GM18873 (cell line): ENCODE measurements at regions not wholly inside any gene's neighbourhood (a gene's known extent, or its start where the extent isn't known, plus 50 kb on each side); places are given as distances from the start of the nearest gene placed in this dataset.

Experiments
- ATAC-seq: cut with Tn5 transposase; IDR thresholded peaks from one replicate; pipeline ENCODE4 v1.9.1; 2021; ENCODE audit warnings: mild to moderate bottlenecking, moderate library complexity, moderate number of reproducible peaks; ENCODE audit not compliant: unreplicated experiment, low FRiP score

- ATAC-seq = no peak
Observed at GRCh38 chr10:32174349-32174893, 118.2 kb upstream of the KIF5B start.

GRCh38 chr10:32171204-32171603, 115.0 kb upstream of the KIF5B start:
- ATAC-seq = no peak

GRCh38 chr10:32169556-32169955, 113.3 kb upstream of the KIF5B start:
- no peak for ATAC-seq

- no peak for ATAC-seq
Observed at GRCh38 chr10:32167450-32167849, 111.2 kb upstream of the KIF5B start.

- ATAC-seq = no peak
Observed at GRCh38 chr10:32166365-32166764, 110.1 kb upstream of the KIF5B start.

- no peak for ATAC-seq
Observed at GRCh38 chr10:32163762-32164148, 107.5 kb upstream of the KIF5B start.

GRCh38 chr10:32163071-32163761, 107.0 kb upstream of the KIF5B start:
- no peak for ATAC-seq

GRCh38 chr10:32161586-32161985, 105.4 kb upstream of the KIF5B start:
- no peak for ATAC-seq

- ATAC-seq = no peak
Observed at GRCh38 chr10:32160864-32161263, 104.6 kb upstream of the KIF5B start.

GRCh38 chr10:32159264-32159663, 103.0 kb upstream of the KIF5B start:
- ATAC-seq = no peak

GRCh38 chr10:32156031-32156495, 99.8 kb upstream of the KIF5B start:
- ATAC-seq = no peak

- no peak for ATAC-seq
Observed at GRCh38 chr10:32155075-32155516, 98.9 kb upstream of the KIF5B start.

GRCh38 chr10:32153931-32154330, 97.7 kb upstream of the KIF5B start:
- no peak for ATAC-seq

- ATAC-seq = no peak
Observed at GRCh38 chr10:32153252-32153651, 97.0 kb upstream of the KIF5B start.

GRCh38 chr10:32151871-32152270, 95.6 kb upstream of the KIF5B start:
- ATAC-seq = no peak

GRCh38 chr10:32150532-32151101, 94.4 kb upstream of the KIF5B start:
- no peak for ATAC-seq

GRCh38 chr10:32149252-32149955, 93.2 kb upstream of the KIF5B start:
- peak; percentile 85 for ATAC-seq

- no peak for ATAC-seq
Observed at GRCh38 chr10:32148864-32149251, 92.6 kb upstream of the KIF5B start.

GRCh38 chr10:32147730-32148129, 91.5 kb upstream of the KIF5B start:
- ATAC-seq = no peak

GRCh38 chr10:32146166-32146565, 89.9 kb upstream of the KIF5B start:
- no peak for ATAC-seq
